ENCODE measurements at regions not wholly inside any gene's neighbourhood (a gene's known extent, or its start where the extent isn't known, plus 50 kb on each side); places are given as distances from the start of the nearest gene placed in this dataset.

GRCh38 chr16:77137045-77137444, 53.9 kb upstream of the MON1B start:
- ATAC-seq: no peak

More at GRCh38 chr16:77137045-77137444, 53.9 kb upstream of the MON1B start:
- TF ChIP-seq ZC3H10 (CRISPR knock-in tag; IDR thresholded peaks at IDR 0.05): no peak
- no peak for TF ChIP-seq CSRNP3 (CRISPR knock-in tag; IDR thresholded peaks at IDR 0.05)
- TF ChIP-seq, protein P1, sequence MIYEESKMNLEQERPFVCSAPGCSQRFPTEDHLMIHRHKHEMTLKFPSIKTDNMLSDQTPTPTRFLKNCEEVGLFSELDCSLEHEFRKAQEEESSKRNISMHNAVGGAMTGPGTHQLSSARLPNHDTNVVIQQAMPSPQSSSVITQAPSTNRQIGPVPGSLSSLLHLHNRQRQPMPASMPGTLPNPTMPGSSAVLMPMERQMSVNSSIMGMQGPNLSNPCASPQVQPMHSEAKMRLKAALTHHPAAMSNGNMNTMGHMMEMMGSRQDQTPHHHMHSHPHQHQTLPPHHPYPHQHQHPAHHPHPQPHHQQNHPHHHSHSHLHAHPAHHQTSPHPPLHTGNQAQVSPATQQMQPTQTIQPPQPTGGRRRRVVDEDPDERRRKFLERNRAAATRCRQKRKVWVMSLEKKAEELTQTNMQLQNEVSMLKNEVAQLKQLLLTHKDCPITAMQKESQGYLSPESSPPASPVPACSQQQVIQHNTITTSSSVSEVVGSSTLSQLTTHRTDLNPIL (CRISPR knock-in tag; IDR thresholded peaks at IDR 0.05; ENCODE audit: low read depth): no peak

Data from SK-N-SH treated with all-trans-retinoic acid at 6 μM for 48 hours (cell line).